ENCODE measurements at regions not wholly inside any gene's neighbourhood (a gene's known extent, or its start where the extent isn't known, plus 50 kb on each side); places are given as distances from the start of the nearest gene placed in this dataset.

GRCh38 chr5:74953937-74954720, 87.9 kb upstream of the FAM169A start:
- no peak for DNase-seq

- no peak for DNase-seq
Observed at GRCh38 chr5:74953554-74953936, 87.4 kb upstream of the FAM169A start.

GRCh38 chr5:74952406-74952805, 86.2 kb upstream of the FAM169A start:
- no peak for DNase-seq

- DNase-seq: no peak
Observed at GRCh38 chr5:74951865-74952264, 85.7 kb upstream of the FAM169A start.

- no peak for DNase-seq
Observed at GRCh38 chr5:74950836-74951515, 84.8 kb upstream of the FAM169A start.

GRCh38 chr5:74949976-74950375, 83.8 kb upstream of the FAM169A start:
- DNase-seq: no peak

- DNase-seq: no peak
Observed at GRCh38 chr5:74948031-74948546, 81.9 kb upstream of the FAM169A start.

GRCh38 chr5:74946471-74946870, 80.3 kb upstream of the FAM169A start:
- no peak for DNase-seq

GRCh38 chr5:74945561-74946165, 79.5 kb upstream of the FAM169A start:
- DNase-seq: no peak

GRCh38 chr5:74943905-74944304, 77.7 kb upstream of the FAM169A start:
- no peak for DNase-seq

GRCh38 chr5:74942622-74943286, 76.6 kb upstream of the FAM169A start:
- DNase-seq: no peak

GRCh38 chr5:74940782-74941353, 74.7 kb upstream of the FAM169A start:
- DNase-seq: no peak

GRCh38 chr5:74938250-74938933, 72.2 kb upstream of the FAM169A start:
- DNase-seq: no peak

- no peak for DNase-seq
Observed at GRCh38 chr5:74935752-74936091, 69.5 kb upstream of the FAM169A start.

GRCh38 chr5:74934949-74935751, 69.0 kb upstream of the FAM169A start:
- DNase-seq: no peak

GRCh38 chr5:74927336-74927735, 61.1 kb upstream of the FAM169A start:
- DNase-seq: no peak

- DNase-seq: no peak
Observed at GRCh38 chr5:74919487-74919886, 53.3 kb upstream of the FAM169A start.

GRCh38 chr5:74919041-74919440, 52.9 kb upstream of the FAM169A start:
- no peak for DNase-seq

- no peak for DNase-seq
Observed at GRCh38 chr5:74918232-74918669, 52.1 kb upstream of the FAM169A start.

GRCh38 chr5:74916831-74917710, 50.9 kb upstream of the FAM169A start:
- DNase-seq: peak; percentile 67
